Vagina (tissue), 2 donors: ENCODE measurements at regions not wholly inside any gene's neighbourhood (a gene's known extent, or its start where the extent isn't known, plus 50 kb on each side); places are given as distances from the start of the nearest gene placed in this dataset.

ENCODE experiments used
- DNase-seq, 2 donors: peaks; one replicate each; pipeline ENCODE4 v3.0.0-alpha.2; 2017; ENCODE audit errors: extremely low spot score in 2 of 2
- H3K27ac ChIP-seq: fragments of 200-600 bp; sonication (generic); one replicate; pipeline ENCODE4 v1.5.1; 2019
- H3K27me3 ChIP-seq: fragments of 200-600 bp; sonication (generic); one replicate; pipeline ENCODE4 v1.5.1; 2019
- H3K36me3 ChIP-seq, 2 donors: fragments of 200-600 bp; sonication (generic); one replicate each; pipeline ENCODE4 v1.5.1; 2017 to 2019
- H3K4me1 ChIP-seq: fragments of 200-600 bp; sonication (generic); one replicate; pipeline ENCODE4 v1.5.1; 2019
- H3K4me3 ChIP-seq, 2 donors: fragments of 200-600 bp; sonication (generic); 1 replicate in 1 of 2; 2 replicates in 1 of 2; pipeline ENCODE4 v1.5.1; 2016 to 2019
- H3K9me3 ChIP-seq: fragments of 200-600 bp; sonication (generic); one replicate; pipeline ENCODE4 v1.5.1; 2019
- CTCF ChIP-seq, 3 experiments: fragments of 450-650 bp in 2 of 3; fragments of 200-600 bp in 1 of 3; sonication (generic) in 1 of 3; IDR thresholded peaks; one replicate each; pipeline ENCODE4 v1.5.1; 2017 to 2019; ENCODE audit warnings: antibody characterized with exemption in 3 of 3, mild to moderate bottlenecking in 2 of 3, moderate library complexity in 2 of 3
- POLR2A ChIP-seq, 2 donors: fragments of 450-650 bp; IDR thresholded peaks; one replicate each; pipeline ENCODE4 v1.6.1; 2017; ENCODE audit warnings: antibody characterized with exemption in 2 of 2, mild to moderate bottlenecking in 2 of 2, moderate library complexity in 2 of 2
- POLR2AphosphoS5 ChIP-seq, 2 donors: sonication (generic); formaldehyde crosslinking; IDR thresholded peaks; one replicate each; pipeline ENCODE4 v1.9.0; 2017; ENCODE audit warnings: antibody characterized with exemption in 2 of 2, mild to moderate bottlenecking in 2 of 2, low read depth in 1 of 2; ENCODE audit not compliant: insufficient read depth in 1 of 2
- intact Hi-C: fragments of 100-400 bp; cut with DNase I; formaldehyde crosslinking; loops from one replicate; pipeline ENCODE4 v1.15.1; 2023

GRCh38 chr6:26296857-26297648, 67.9 kb upstream of the BTN3A2 start:
- Histone ChIP-seq H3K27me3 (no peaks in the 10 kb centered on the region), H3K27ac (no peak overlapping the region), H3K4me3 (no peak overlapping the region), H3K36me3 (no peaks in the 10 kb centered on the region), H3K4me1 (no peaks in the 10 kb centered on the region), H3K9me3 (no peaks in the 10 kb centered on the region)
- intact Hi-C loops, result loop anchor here (10.0 kb wide), 1 partner anchor 1642 kb away; no protein-coding TSS in a partner anchor
- no peak for DNase-seq
- TF ChIP-seq CTCF (IDR thresholded peaks at IDR 0.05), result no peak
- TF ChIP-seq POLR2AphosphoS5 (IDR thresholded peaks at IDR 0.05; ENCODE audit: insufficient read depth in 1 of 2, low read depth in 1 of 2), result no peak
- no peak for TF ChIP-seq POLR2A (IDR thresholded peaks at IDR 0.05)

- Histone ChIP-seq H3K36me3 (no peaks in the 10 kb centered on the region), H3K9me3 (no peaks in the 10 kb centered on the region), H3K4me1 (no peaks in the 10 kb centered on the region), H3K4me3 (no peak overlapping the region), H3K27me3 (no peaks in the 10 kb centered on the region), H3K27ac (no peak overlapping the region)
- TF ChIP-seq POLR2AphosphoS5 (IDR thresholded peaks at IDR 0.05; ENCODE audit: insufficient read depth in 1 of 2, low read depth in 1 of 2) (no peak), CTCF (IDR thresholded peaks at IDR 0.05) (no peak), POLR2A (IDR thresholded peaks at IDR 0.05) (no peak)
- intact Hi-C loops, result loop anchor here (10.0 kb wide), 1 partner anchor 1645 kb away; no protein-coding TSS in a partner anchor
- DNase-seq, result no peak
Observed at GRCh38 chr6:26299286-26300042, 65.5 kb upstream of the BTN3A2 start.

GRCh38 chr6:26300043-26300331, 65.0 kb upstream of the BTN3A2 start:
- Histone ChIP-seq H3K9me3 (no peaks in the 10 kb centered on the region), H3K36me3 (no peaks in the 10 kb centered on the region), H3K4me3 (no peak overlapping the region), H3K27me3 (no peaks in the 10 kb centered on the region), H3K27ac (no peak overlapping the region), H3K4me1 (no peaks in the 10 kb centered on the region)
- no peak for TF ChIP-seq POLR2A (IDR thresholded peaks at IDR 0.05)
- TF ChIP-seq POLR2AphosphoS5 (IDR thresholded peaks at IDR 0.05; ENCODE audit: insufficient read depth in 1 of 2, low read depth in 1 of 2), result no peak
- TF ChIP-seq CTCF (IDR thresholded peaks at IDR 0.05), result no peak
- intact Hi-C loops, result no loop called here
- no peak for DNase-seq

GRCh38 chr6:26300359-26300758, 64.6 kb upstream of the BTN3A2 start:
- Histone ChIP-seq H3K27me3 (no peaks in the 10 kb centered on the region), H3K4me1 (no peaks in the 10 kb centered on the region), H3K9me3 (no peaks in the 10 kb centered on the region), H3K4me3 (no peak overlapping the region), H3K36me3 (no peaks in the 10 kb centered on the region), H3K27ac (no peak overlapping the region)
- intact Hi-C loops, result no loop called here
- DNase-seq, result no peak
- no peak for TF ChIP-seq CTCF (IDR thresholded peaks at IDR 0.05)
- TF ChIP-seq POLR2AphosphoS5 (IDR thresholded peaks at IDR 0.05; ENCODE audit: insufficient read depth in 1 of 2, low read depth in 1 of 2), result no peak
- TF ChIP-seq POLR2A (IDR thresholded peaks at IDR 0.05), result no peak

GRCh38 chr6:26300828-26301227, 64.2 kb upstream of the BTN3A2 start:
- no peaks in the 10 kb centered on the region for H3K36me3 ChIP-seq
- H3K4me1 ChIP-seq, result no peaks in the 10 kb centered on the region
- no peak overlapping the region for H3K27ac ChIP-seq
- DNase-seq, result no peak
- H3K27me3 ChIP-seq, result no peaks in the 10 kb centered on the region
- intact Hi-C loops, result no loop called here
- no peak overlapping the region for H3K4me3 ChIP-seq
- H3K9me3 ChIP-seq, result no peaks in the 10 kb centered on the region
- TF ChIP-seq POLR2AphosphoS5 (IDR thresholded peaks at IDR 0.05; ENCODE audit: insufficient read depth in 1 of 2, low read depth in 1 of 2), result no peak
